IMR-90 (cell line): ENCODE measurements at regions not wholly inside any gene's neighbourhood (a gene's known extent, or its start where the extent isn't known, plus 50 kb on each side); places are given as distances from the start of the nearest gene placed in this dataset.

Source experiments
- ATAC-seq: fragments of 200-7000 bp; cut with Tn5 transposase; 2 replicates; pipeline ENCODE4 v1.9.1; 2020; ENCODE audit warnings: low read depth, mild to moderate bottlenecking, moderate library complexity
- BruUV-seq: library from RNA; stranded (reverse); fragments of 400-500 nt; replicated peaks from 2 replicates; lab custom pipeline; 2021; lab: Mats Ljungman, UMichigan
- CTCF ChIA-PET: fragments of 300-600 bp; formaldehyde crosslinking; extraction: SDS; loops from one replicate; lab custom pipeline; 2021; ENCODE audit warnings: antibody characterized with exemption; lab: Yijun Ruan, JAX
- POLR2A ChIA-PET: fragments of 300-600 bp; sonication (Branson Sonifier 250); formaldehyde crosslinking; loops from one replicate; lab custom pipeline; 2022; ENCODE audit warnings: antibody characterized with exemption; ENCODE audit not compliant: unreplicated experiment; lab: Charles Lee
- DNase-seq: peaks from one replicate; pipeline ENCODE4 v3.0.0; 2013
- H2AFZ ChIP-seq: replicated peaks from 2 replicates; pipeline ENCODE3; 2013; ENCODE audit warnings: low read length, mild to moderate bottlenecking; ENCODE audit not compliant: poor library complexity
- H2AK5ac ChIP-seq: 2 replicates; pipeline ENCODE4 v1.6.1; 2013; ENCODE audit warnings: low read depth, low read length, inconsistent platforms
- H2AK9ac ChIP-seq: replicated peaks from 2 replicates; pipeline ENCODE3; 2013; ENCODE audit warnings: mild to moderate bottlenecking, low read depth, low read length, moderate library complexity; ENCODE audit not compliant: poor library complexity
- H2BK120ac ChIP-seq: 2 replicates; pipeline ENCODE4 v1.6.1; 2013; ENCODE audit warnings: low read depth, low read length, inconsistent platforms
- H2BK15ac ChIP-seq: 3 replicates; pipeline ENCODE4 v1.6.1; 2013; ENCODE audit warnings: low read depth, low read length, inconsistent platforms
- H2BK20ac ChIP-seq: 2 replicates; pipeline ENCODE4 v1.6.1; 2013; ENCODE audit warnings: low read depth, mild to moderate bottlenecking, inconsistent platforms, low read length, moderate library complexity
- H2BK5ac ChIP-seq: 2 replicates; pipeline ENCODE4 v1.6.1; 2013; ENCODE audit warnings: mild to moderate bottlenecking, low read depth, low read length, inconsistent platforms; ENCODE audit not compliant: poor library complexity, severe bottlenecking
- H3K14ac ChIP-seq: replicated peaks from 2 replicates; pipeline ENCODE4 v1.6.1; 2013; ENCODE audit warnings: low read depth, low read length, inconsistent platforms
- H3K18ac ChIP-seq: 2 replicates; pipeline ENCODE4 v1.6.1; 2013; ENCODE audit warnings: low read depth, low read length, control low read depth
- H3K23ac ChIP-seq: 2 replicates; pipeline ENCODE4 v1.6.1; 2013; ENCODE audit warnings: low read depth, low read length, inconsistent platforms
- H3K27ac ChIP-seq: 2 replicates; pipeline ENCODE4 v1.5.1; 2013; ENCODE audit warnings: mild to moderate bottlenecking, control low read depth, low read length; ENCODE audit not compliant: insufficient read depth
- H3K27me3 ChIP-seq: 2 replicates; pipeline ENCODE4 v1.6.1; 2013; ENCODE audit warnings: low read length; ENCODE audit not compliant: control insufficient read depth, insufficient read depth
- H3K36me3 ChIP-seq: 2 replicates; pipeline ENCODE4 v1.6.1; 2013; ENCODE audit warnings: low read length, mixed read lengths; ENCODE audit not compliant: control insufficient read depth, insufficient read depth
- H3K4ac ChIP-seq: 2 replicates; pipeline ENCODE4 v1.6.1; 2013; ENCODE audit warnings: low read depth, low read length, inconsistent platforms
- H3K4me1 ChIP-seq: 2 replicates; pipeline ENCODE4 v1.6.1; 2013; ENCODE audit warnings: low read length, mixed read lengths; ENCODE audit not compliant: control insufficient read depth, insufficient read depth
- H3K4me2 ChIP-seq: 2 replicates; pipeline ENCODE4 v1.6.1; 2013; ENCODE audit warnings: low read depth, mild to moderate bottlenecking, control low read depth, low read length, moderate library complexity
- H3K4me3 ChIP-seq: 2 replicates; pipeline ENCODE4 v1.5.1; 2013; ENCODE audit warnings: low read depth, mild to moderate bottlenecking, control low read depth, low read length, moderate library complexity; ENCODE audit not compliant: insufficient read depth
- H3K56ac ChIP-seq: 2 replicates; pipeline ENCODE4 v1.6.1; 2013; ENCODE audit warnings: low read length, inconsistent platforms; ENCODE audit not compliant: insufficient read depth; ENCODE audit errors: extremely low read depth
- H3K79me1 ChIP-seq, 2 experiments: 2 replicates each; pipeline ENCODE4 v1.6.1; 2013; ENCODE audit warnings: low read length in 2 of 2, inconsistent platforms in 1 of 2, low read depth in 1 of 2
- H3K9ac ChIP-seq: 2 replicates; pipeline ENCODE4 v1.6.1; 2013; ENCODE audit warnings: low read depth, low read length, control low read depth
- H3K9me1 ChIP-seq: 2 replicates; pipeline ENCODE4 v1.6.1; 2013; ENCODE audit warnings: low read length, inconsistent platforms; ENCODE audit not compliant: insufficient read depth
- H3K9me3 ChIP-seq: 2 replicates; pipeline ENCODE4 v1.6.1; 2013; ENCODE audit warnings: low read length; ENCODE audit not compliant: control insufficient read depth, insufficient read depth
- H4K20me1 ChIP-seq: 2 replicates; pipeline ENCODE4 v1.6.1; 2013; ENCODE audit warnings: low read length, inconsistent platforms; ENCODE audit not compliant: insufficient read depth
- H4K5ac ChIP-seq: 2 replicates; pipeline ENCODE4 v1.6.1; 2013; ENCODE audit warnings: mild to moderate bottlenecking, low read depth, low read length, control low read depth
- H4K8ac ChIP-seq, 2 experiments: 2 replicates each; pipeline ENCODE4 v1.6.1; 2013; ENCODE audit warnings: low read depth in 2 of 2, low read length in 2 of 2, control low read depth in 1 of 2, inconsistent platforms in 1 of 2
- H4K91ac ChIP-seq: 2 replicates; pipeline ENCODE4 v1.6.1; 2013; ENCODE audit warnings: low read depth, low read length, inconsistent platforms; ENCODE audit not compliant: insufficient read depth
- BHLHE40 ChIP-seq: fragments of 150-350 bp; IDR thresholded peaks from 2 replicates; pipeline ENCODE4 v1.6.1; 2016; ENCODE audit warnings: mild to moderate bottlenecking, low read depth, low read length
- CEBPB ChIP-seq: IDR thresholded peaks from 2 replicates; pipeline ENCODE4 v1.6.1; 2012; ENCODE audit warnings: low read depth, low read length, improper control_type of control experiment
- CHD1 ChIP-seq: IDR thresholded peaks from 2 replicates; pipeline ENCODE4 v1.6.1; 2012; ENCODE audit warnings: low read depth, low read length, improper control_type of control experiment
- FOS ChIP-seq: fragments of 150-350 bp; IDR thresholded peaks from 2 replicates; pipeline ENCODE4 v1.6.1; 2016; ENCODE audit warnings: low read depth, low read length
- MAFK ChIP-seq: IDR thresholded peaks from 2 replicates; pipeline ENCODE4 v1.6.1; 2012; ENCODE audit warnings: low read depth, low read length, improper control_type of control experiment
- MAZ ChIP-seq: IDR thresholded peaks from 2 replicates; pipeline ENCODE4 v1.6.1; 2012; ENCODE audit warnings: low read depth, mild to moderate bottlenecking, low read length, improper control_type of control experiment, moderate library complexity, borderline replicate concordance
- MXI1 ChIP-seq: IDR thresholded peaks from 2 replicates; pipeline ENCODE4 v1.6.1; 2012; ENCODE audit warnings: low read depth, mild to moderate bottlenecking, low read length, moderate library complexity, borderline replicate concordance
- NFE2L2 ChIP-seq: fragments of 150-350 bp; IDR thresholded peaks from 2 replicates; pipeline ENCODE4 v1.6.1; 2016; ENCODE audit warnings: low read depth, mild to moderate bottlenecking, low read length
- POLR2A ChIP-seq: IDR thresholded peaks from 2 replicates; pipeline ENCODE4 v1.6.1; 2012; ENCODE audit warnings: mild to moderate bottlenecking, low read depth, low read length
- RAD21 ChIP-seq: IDR thresholded peaks from 2 replicates; pipeline ENCODE4 v1.6.1; 2012; ENCODE audit warnings: low read length, improper control_type of control experiment
- RFX5 ChIP-seq: IDR thresholded peaks from 2 replicates; pipeline ENCODE4 v1.8.0; 2012; ENCODE audit warnings: low read depth, mild to moderate bottlenecking, low read length, moderate library complexity
- SMC3 ChIP-seq: fragments of 150-350 bp; IDR thresholded peaks from 2 replicates; pipeline ENCODE4 v1.6.1; 2016; ENCODE audit warnings: low read depth, mild to moderate bottlenecking, antibody characterized with exemption, low read length, moderate library complexity
- USF2 ChIP-seq: fragments of 150-350 bp; IDR thresholded peaks from 2 replicates; pipeline ENCODE4 v1.6.1; 2017; ENCODE audit warnings: mild to moderate bottlenecking, antibody characterized with exemption, low read length, low read depth
- WGBS, 2 experiments: methylation state at CpG; one replicate each; pipeline versions ENCODE4 v1.1.5 to v1.1.7; 2013; ENCODE audit warnings: missing lambda C conversion rate in 2 of 2; ENCODE audit not compliant: insufficient read length in 1 of 2; ENCODE audit errors: extremely low coverage in 2 of 2; 5-methylcytosine and 5-hydroxymethylcytosine counted together
- dilution Hi-C: fragments of 300-500 bp; cut with HindIII; formaldehyde crosslinking; loops from one replicate; pipeline ENCODE4 v1.14.3; 2018; ENCODE audit warnings: low sequenced_read_pairs; ENCODE audit not compliant: unreplicated experiment
- in situ Hi-C: fragments of 300-500 bp; cut with MboI; formaldehyde crosslinking; loops from 3 replicates; pipeline ENCODE4 v1.14.3; 2019; ENCODE audit warnings: low sequenced_read_pairs, inconsistent platforms, mixed read lengths
- intact Hi-C: fragments of 100-400 bp; cut with micrococcal nuclease; formaldehyde crosslinking; loops from 2 replicates; pipeline ENCODE4 v1.10.0; 2022
- TF ChIP-seq, protein P1 (sequence below): fragments of 150-350 bp; IDR thresholded peaks from 2 replicates; pipeline ENCODE4 v1.6.1; 2016; ENCODE audit warnings: low read depth, mild to moderate bottlenecking, low read length, moderate library complexity, borderline replicate concordance
- TF ChIP-seq, protein P2 (sequence below): conservative IDR thresholded peaks from 2 replicates; pipeline ENCODE4 v1.5.1; 2012; ENCODE audit warnings: mild to moderate bottlenecking, low read depth, low read length, improper control_type of control experiment

GRCh38 chr15:38631119-38632075 is 66.8 kb upstream of the RASGRP1 start:
- Histone ChIP-seq H3K79me1 (no peaks in the 10 kb centered on the region), H3K18ac (no peak overlapping the region), H3K4me3 (no peak overlapping the region), H2BK15ac (no peak overlapping the region), H2AFZ (no peak overlapping the region), H3K9ac (no peak overlapping the region), H3K14ac (no peak overlapping the region), H3K23ac (no peak overlapping the region), H4K5ac (no peak overlapping the region), H2BK20ac (no peak overlapping the region), H3K56ac (no peak overlapping the region), H4K91ac (no peak overlapping the region), H3K4me2 (no peak overlapping the region), H3K27me3 (peaks cover 58% of the 10 kb centered on the region), H4K8ac (no peak overlapping the region), H2AK5ac (no peak overlapping the region), H3K4ac (no peak overlapping the region), H3K9me3 (no peaks in the 10 kb centered on the region), H4K20me1 (no peaks in the 10 kb centered on the region), H3K27ac (no peak overlapping the region), H3K9me1 (no peaks in the 10 kb centered on the region), H2AK9ac (no peak overlapping the region), H2BK120ac (no peak overlapping the region), H3K4me1 (no peaks in the 10 kb centered on the region), H2BK5ac (no peak overlapping the region), H3K36me3 (no peaks in the 10 kb centered on the region)
- in situ Hi-C loops (no loop called here), intact Hi-C loops (no loop called here), dilution Hi-C loops (no loop called here)
- DNase-seq (no peak), ATAC-seq (no peak)
- WGBS, 2 experiments = 17% methylated on average over 1 of the region's 5 CpGs; no CpG with 5 or more reads in 1 of the 2 experiments
- POLR2A ChIA-PET = interaction anchor here (1.1 kb wide), 1 partner anchor 16 kb away, joined by 4 read pairs; no protein-coding TSS in a partner anchor
- CTCF ChIA-PET = no interaction called here
- BruUV-seq = no TSS peak
- TF ChIP-seq MXI1 (no peak), BHLHE40 (no peak), CHD1 (no peak), POLR2A (no peak), RAD21 (no peak), USF2 (no peak), NFE2L2 (no peak), RFX5 (no peak), CEBPB (no peak), SMC3 (no peak), MAFK (no peak), FOS (no peak), MAZ (no peak)
- TF ChIP-seq, protein P1, sequence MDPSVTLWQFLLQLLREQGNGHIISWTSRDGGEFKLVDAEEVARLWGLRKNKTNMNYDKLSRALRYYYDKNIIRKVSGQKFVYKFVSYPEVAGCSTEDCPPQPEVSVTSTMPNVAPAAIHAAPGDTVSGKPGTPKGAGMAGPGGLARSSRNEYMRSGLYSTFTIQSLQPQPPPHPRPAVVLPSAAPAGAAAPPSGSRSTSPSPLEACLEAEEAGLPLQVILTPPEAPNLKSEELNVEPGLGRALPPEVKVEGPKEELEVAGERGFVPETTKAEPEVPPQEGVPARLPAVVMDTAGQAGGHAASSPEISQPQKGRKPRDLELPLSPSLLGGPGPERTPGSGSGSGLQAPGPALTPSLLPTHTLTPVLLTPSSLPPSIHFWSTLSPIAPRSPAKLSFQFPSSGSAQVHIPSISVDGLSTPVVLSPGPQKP = no peak
- TF ChIP-seq, protein P2, sequence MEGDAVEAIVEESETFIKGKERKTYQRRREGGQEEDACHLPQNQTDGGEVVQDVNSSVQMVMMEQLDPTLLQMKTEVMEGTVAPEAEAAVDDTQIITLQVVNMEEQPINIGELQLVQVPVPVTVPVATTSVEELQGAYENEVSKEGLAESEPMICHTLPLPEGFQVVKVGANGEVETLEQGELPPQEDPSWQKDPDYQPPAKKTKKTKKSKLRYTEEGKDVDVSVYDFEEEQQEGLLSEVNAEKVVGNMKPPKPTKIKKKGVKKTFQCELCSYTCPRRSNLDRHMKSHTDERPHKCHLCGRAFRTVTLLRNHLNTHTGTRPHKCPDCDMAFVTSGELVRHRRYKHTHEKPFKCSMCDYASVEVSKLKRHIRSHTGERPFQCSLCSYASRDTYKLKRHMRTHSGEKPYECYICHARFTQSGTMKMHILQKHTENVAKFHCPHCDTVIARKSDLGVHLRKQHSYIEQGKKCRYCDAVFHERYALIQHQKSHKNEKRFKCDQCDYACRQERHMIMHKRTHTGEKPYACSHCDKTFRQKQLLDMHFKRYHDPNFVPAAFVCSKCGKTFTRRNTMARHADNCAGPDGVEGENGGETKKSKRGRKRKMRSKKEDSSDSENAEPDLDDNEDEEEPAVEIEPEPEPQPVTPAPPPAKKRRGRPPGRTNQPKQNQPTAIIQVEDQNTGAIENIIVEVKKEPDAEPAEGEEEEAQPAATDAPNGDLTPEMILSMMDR = no peak
